IMR-90 (cell line): ENCODE measurements at regions not wholly inside any gene's neighbourhood (a gene's known extent, or its start where the extent isn't known, plus 50 kb on each side); places are given as distances from the start of the nearest gene placed in this dataset.

Experiments used
- BHLHE40 ChIP-seq: fragments of 150-350 bp; IDR thresholded peaks from 2 replicates; pipeline ENCODE4 v1.6.1; 2016; ENCODE audit warnings: mild to moderate bottlenecking, low read depth, low read length
- CHD1 ChIP-seq: IDR thresholded peaks from 2 replicates; pipeline ENCODE4 v1.6.1; 2012; ENCODE audit warnings: low read depth, low read length, improper control_type of control experiment
- CTCF ChIP-seq: conservative IDR thresholded peaks from 2 replicates; pipeline ENCODE4 v1.5.1; 2012; ENCODE audit warnings: mild to moderate bottlenecking, low read depth, low read length, improper control_type of control experiment
- MAZ ChIP-seq: IDR thresholded peaks from 2 replicates; pipeline ENCODE4 v1.6.1; 2012; ENCODE audit warnings: low read depth, mild to moderate bottlenecking, low read length, improper control_type of control experiment, moderate library complexity, borderline replicate concordance
- MXI1 ChIP-seq: IDR thresholded peaks from 2 replicates; pipeline ENCODE4 v1.6.1; 2012; ENCODE audit warnings: low read depth, mild to moderate bottlenecking, low read length, moderate library complexity, borderline replicate concordance
- NFE2L2 ChIP-seq: fragments of 150-350 bp; IDR thresholded peaks from 2 replicates; pipeline ENCODE4 v1.6.1; 2016; ENCODE audit warnings: low read depth, mild to moderate bottlenecking, low read length
- POLR2A ChIP-seq: IDR thresholded peaks from 2 replicates; pipeline ENCODE4 v1.6.1; 2012; ENCODE audit warnings: mild to moderate bottlenecking, low read depth, low read length
- RAD21 ChIP-seq: IDR thresholded peaks from 2 replicates; pipeline ENCODE4 v1.6.1; 2012; ENCODE audit warnings: low read length, improper control_type of control experiment
- RCOR1 ChIP-seq: IDR thresholded peaks from 2 replicates; pipeline ENCODE4 v1.6.1; 2012; ENCODE audit warnings: mild to moderate bottlenecking, low read length, improper control_type of control experiment; ENCODE audit not compliant: insufficient replicate concordance
- SMC3 ChIP-seq: fragments of 150-350 bp; IDR thresholded peaks from 2 replicates; pipeline ENCODE4 v1.6.1; 2016; ENCODE audit warnings: low read depth, mild to moderate bottlenecking, antibody characterized with exemption, low read length, moderate library complexity

- TF ChIP-seq RAD21 = no peak
- TF ChIP-seq CTCF = no peak
- no peak for TF ChIP-seq RCOR1
- TF ChIP-seq CHD1 = no peak
- TF ChIP-seq POLR2A = no peak
- no peak for TF ChIP-seq NFE2L2
- no peak for TF ChIP-seq BHLHE40
- no peak for TF ChIP-seq MXI1
- no peak for TF ChIP-seq SMC3
- TF ChIP-seq MAZ = no peak
Measured at GRCh38 chr21:21807598-21807903, 809.3 kb downstream of the NCAM2 start.
